GM23248 (cell line): ENCODE measurements at regions not wholly inside any gene's neighbourhood (a gene's known extent, or its start where the extent isn't known, plus 50 kb on each side); places are given as distances from the start of the nearest gene placed in this dataset.

Experiments used
- EZH2 ChIP-seq: fragments of 200-600 bp; sonication (generic); IDR thresholded peaks from 2 replicates; pipeline ENCODE4 v1.6.1; 2018; ENCODE audit warnings: antibody characterized with exemption, mild to moderate bottlenecking; ENCODE audit not compliant: insufficient read depth, poor library complexity, severe bottlenecking
- EZH2phosphoT487 ChIP-seq: fragments of 200-600 bp; sonication (generic); IDR thresholded peaks from 2 replicates; pipeline ENCODE4 v1.6.1; 2018; ENCODE audit warnings: antibody characterized with exemption, moderate library complexity, mild to moderate bottlenecking, low read depth; ENCODE audit not compliant: insufficient read depth

GRCh38 chr4:107419052-107419451, 301.0 kb downstream of the PAPSS1 start:
- TF ChIP-seq EZH2phosphoT487 (no peak), EZH2 (no peak)
